Spleen (tissue), 11 donors: ENCODE measurements at regions not wholly inside any gene's neighbourhood (a gene's known extent, or its start where the extent isn't known, plus 50 kb on each side); places are given as distances from the start of the nearest gene placed in this dataset.

ENCODE experiments used
- DNase-seq: peaks from one replicate; pipeline ENCODE4 v3.0.0-alpha.2; 2020
- H3K27ac ChIP-seq, 8 donors: fragments of 200-600 bp; sonication (generic) in 7 of 8; 1 replicate in 4 of 8; 2 replicates in 4 of 8; pipeline versions ENCODE4 v1.5.0 to v1.8.0; 2016 to 2021; ENCODE audit warnings: inconsistent platforms in 4 of 8, mild to moderate bottlenecking in 4 of 8, moderate library complexity in 1 of 8
- H3K27me3 ChIP-seq, 7 donors: fragments of 200-600 bp; sonication (generic) in 6 of 7; replicated peaks in 1 of 7; 1 replicate in 4 of 7; 2 replicates in 3 of 7; pipeline versions ENCODE4 v1.5.0 to v1.8.0; 2016 to 2021; ENCODE audit warnings: inconsistent platforms in 3 of 7, mild to moderate bottlenecking in 1 of 7
- H3K36me3 ChIP-seq, 6 donors: fragments of 200-600 bp; sonication (generic) in 5 of 6; 1 replicate in 4 of 6; 2 replicates in 2 of 6; pipeline versions ENCODE4 v1.5.0 to v1.8.0; 2016 to 2021; ENCODE audit warnings: inconsistent platforms in 2 of 6
- H3K4me1 ChIP-seq, 6 donors: fragments of 200-600 bp; sonication (generic) in 5 of 6; 1 replicate in 3 of 6; 2 replicates in 3 of 6; pipeline versions ENCODE4 v1.5.0 to v1.8.0; 2016 to 2021; ENCODE audit warnings: inconsistent platforms in 3 of 6
- H3K4me3 ChIP-seq, 8 donors: fragments of 200-600 bp; sonication (generic) in 7 of 8; 1 replicate in 4 of 8; 2 replicates in 4 of 8; pipeline versions ENCODE4 v1.5.0 to v1.8.0; 2016 to 2021; ENCODE audit warnings: inconsistent platforms in 4 of 8, mild to moderate bottlenecking in 4 of 8, moderate library complexity in 2 of 8
- H3K9me3 ChIP-seq, 8 donors: fragments of 200-600 bp; sonication (generic) in 7 of 8; 1 replicate in 4 of 8; 2 replicates in 4 of 8; pipeline versions ENCODE4 v1.5.0 to v1.8.0; 2016 to 2021; ENCODE audit warnings: inconsistent platforms in 4 of 8
- CTCF ChIP-seq, 11 experiments: fragments of 200-600 bp in 7 of 11; fragments of 450-650 bp in 4 of 11; sonication (generic) in 4 of 11; IDR thresholded peaks in 8 of 11; conservative IDR thresholded peaks in 3 of 11; 1 replicate in 7 of 11; 2 replicates in 4 of 11; pipeline versions ENCODE4 v1.4.0 to v1.8.0; 2016 to 2021; ENCODE audit warnings: antibody characterized with exemption in 11 of 11, inconsistent platforms in 4 of 11, mild to moderate bottlenecking in 1 of 11
- POLR2A ChIP-seq, 3 donors: fragments of 450-650 bp; IDR thresholded peaks; one replicate each; pipeline ENCODE4 v1.5.1; 2017; ENCODE audit warnings: antibody characterized with exemption in 3 of 3, mild to moderate bottlenecking in 1 of 3
- POLR2AphosphoS5 ChIP-seq, 3 donors: sonication (generic); formaldehyde crosslinking; IDR thresholded peaks; one replicate each; pipeline ENCODE4 v1.5.1; 2017; ENCODE audit warnings: antibody characterized with exemption in 3 of 3
- WGBS, 5 donors: extraction: QIAGEN DNeasy Blood & Tissue Kit in 3 of 5; methylation state at CpG; one replicate each; pipeline versions ENCODE4 v1.1.5 to v1.1.7; 2013 to 2018; 5-methylcytosine and 5-hydroxymethylcytosine counted together
- intact Hi-C: fragments of 100-400 bp; cut with DNase I; formaldehyde crosslinking; loops from one replicate; pipeline ENCODE4 v1.15.0; 2023; ENCODE audit warnings: low total_unique reads
- donor health status: healthy with polysubstance abuse.
- donor health status: DM: no; HTN: no; CAD: no; lungs with moderate emphysema.
- donor health status: DM: no; HTN: no; CAD: no.
- donor health status: Bipolar disorder and iron deficiency.
- donor health status: healthy.
- donor health status: DM: no; HTN: no; CAD: no.
- donor health status: DM: yes; HTN: yes; CAD: no.

- H3K27ac ChIP-seq = no peak overlapping the region
- WGBS, 5 donors = 33 to 95% (median 83%) methylated on average over 1 of the region's 1 CpG; no CpG with 5 or more reads in 1 of the 5 donors
These were observed 511.4 kb upstream of the DIPK2B start for GRCh38 chrX:45712067-45712466.

GRCh38 chrX:45711231-45711630 is 510.6 kb upstream of the DIPK2B start:
- Histone ChIP-seq H3K9me3 (no peaks in the 10 kb centered on the region), H3K27me3 (no peaks in the 10 kb centered on the region), H3K4me3 (no peak overlapping the region), H3K27ac (no peak overlapping the region), H3K4me1 (peaks cover 0 to 20% (median 12%) of the 10 kb centered on the region in 6 donors), H3K36me3 (no peaks in the 10 kb centered on the region)
- intact Hi-C loops = no loop called here
- WGBS, 5 donors = 65 to 83% (median 81%) methylated on average over 5 of the region's 5 CpGs
- no peak for TF ChIP-seq CTCF (IDR thresholded peaks at IDR 0.05 in 8 of 11, conservative IDR thresholded peaks at IDR 0.05 in 3 of 11)
- no peak for TF ChIP-seq POLR2A (IDR thresholded peaks at IDR 0.05)
- TF ChIP-seq POLR2AphosphoS5 (IDR thresholded peaks at IDR 0.05) = no peak
- no peak for DNase-seq

More at GRCh38 chrX:45712067-45712466, 511.4 kb upstream of the DIPK2B start:
- TF ChIP-seq CTCF (IDR thresholded peaks at IDR 0.05 in 8 of 11, conservative IDR thresholded peaks at IDR 0.05 in 3 of 11) (no peak), POLR2AphosphoS5 (IDR thresholded peaks at IDR 0.05) (no peak), POLR2A (IDR thresholded peaks at IDR 0.05) (no peak)
- Histone ChIP-seq H3K9me3 (no peaks in the 10 kb centered on the region), H3K36me3 (no peaks in the 10 kb centered on the region), H3K4me3 (no peak overlapping the region), H3K27me3 (no peaks in the 10 kb centered on the region), H3K4me1 (peaks cover 0 to 20% (median 12%) of the 10 kb centered on the region in 6 donors)
- intact Hi-C loops = no loop called here
- no peak for DNase-seq

- H3K27me3 ChIP-seq = no peaks in the 10 kb centered on the region
- H3K4me3 ChIP-seq = no peak overlapping the region
- DNase-seq = no peak
- TF ChIP-seq POLR2A (IDR thresholded peaks at IDR 0.05) (no peak), CTCF (IDR thresholded peaks at IDR 0.05 in 8 of 11, conservative IDR thresholded peaks at IDR 0.05 in 3 of 11) (no peak), POLR2AphosphoS5 (IDR thresholded peaks at IDR 0.05) (no peak)
- WGBS, 5 donors = 19 to 50% (median 25%) methylated on average over 2 of the region's 2 CpGs
- H3K27ac ChIP-seq = no peak overlapping the region
- H3K36me3 ChIP-seq = no peaks in the 10 kb centered on the region
- peaks cover 0 to 15% (median 9%) of the 10 kb centered on the region in 6 donors for H3K4me1 ChIP-seq
- intact Hi-C loops = no loop called here
- H3K9me3 ChIP-seq = no peaks in the 10 kb centered on the region
These were observed 509.6 kb upstream of the DIPK2B start for GRCh38 chrX:45710081-45710801.

GRCh38 chrX:45709381-45709780 is 508.7 kb upstream of the DIPK2B start:
- WGBS, 5 donors = 69 to 93% (median 88%) methylated on average over 1 of the region's 1 CpG

More at GRCh38 chrX:45709381-45709780, 508.7 kb upstream of the DIPK2B start:
- H3K4me1 ChIP-seq = peaks cover 0 to 6% (median under 1%) of the 10 kb centered on the region in 6 donors
- TF ChIP-seq CTCF (IDR thresholded peaks at IDR 0.05 in 8 of 11, conservative IDR thresholded peaks at IDR 0.05 in 3 of 11) = no peak
- TF ChIP-seq POLR2A (IDR thresholded peaks at IDR 0.05) = no peak
- no peak for TF ChIP-seq POLR2AphosphoS5 (IDR thresholded peaks at IDR 0.05)
- no peak overlapping the region for H3K4me3 ChIP-seq
- H3K36me3 ChIP-seq = no peaks in the 10 kb centered on the region
- DNase-seq = no peak
- no peaks in the 10 kb centered on the region for H3K9me3 ChIP-seq
- no peak overlapping the region for H3K27ac ChIP-seq
- H3K27me3 ChIP-seq = no peaks in the 10 kb centered on the region
- intact Hi-C loops = no loop called here
